ENCODE measurements at regions not wholly inside any gene's neighbourhood (a gene's known extent, or its start where the extent isn't known, plus 50 kb on each side); places are given as distances from the start of the nearest gene placed in this dataset.

- no TSS peak for BruUV-seq (replicated peaks)
- H3K4me2 ChIP-seq (ENCODE audit: low read length): no peak overlapping the region
- H3K4me1 ChIP-seq (ENCODE audit: insufficient read depth, low read length, poor library complexity, severe bottlenecking): no peaks in the 10 kb centered on the region
- no peak overlapping the region for H2AFZ ChIP-seq (ENCODE audit: low read length)
- DNase-seq (ENCODE audit: low spot score): no peak
- intact Hi-C loops (cut with micrococcal nuclease; ENCODE audit: unreplicated experiment): no loop called here
- no peaks in the 10 kb centered on the region for H3K9me3 ChIP-seq (ENCODE audit: low read length)
- no peaks in the 10 kb centered on the region for H3K9me2 ChIP-seq (ENCODE audit: insufficient read depth, low read length)
- no peak for TF ChIP-seq EZH2phosphoT487 (IDR thresholded peaks at IDR 0.05; ENCODE audit: borderline replicate concordance, low read depth, low read length)
- TF ChIP-seq, protein P1, sequence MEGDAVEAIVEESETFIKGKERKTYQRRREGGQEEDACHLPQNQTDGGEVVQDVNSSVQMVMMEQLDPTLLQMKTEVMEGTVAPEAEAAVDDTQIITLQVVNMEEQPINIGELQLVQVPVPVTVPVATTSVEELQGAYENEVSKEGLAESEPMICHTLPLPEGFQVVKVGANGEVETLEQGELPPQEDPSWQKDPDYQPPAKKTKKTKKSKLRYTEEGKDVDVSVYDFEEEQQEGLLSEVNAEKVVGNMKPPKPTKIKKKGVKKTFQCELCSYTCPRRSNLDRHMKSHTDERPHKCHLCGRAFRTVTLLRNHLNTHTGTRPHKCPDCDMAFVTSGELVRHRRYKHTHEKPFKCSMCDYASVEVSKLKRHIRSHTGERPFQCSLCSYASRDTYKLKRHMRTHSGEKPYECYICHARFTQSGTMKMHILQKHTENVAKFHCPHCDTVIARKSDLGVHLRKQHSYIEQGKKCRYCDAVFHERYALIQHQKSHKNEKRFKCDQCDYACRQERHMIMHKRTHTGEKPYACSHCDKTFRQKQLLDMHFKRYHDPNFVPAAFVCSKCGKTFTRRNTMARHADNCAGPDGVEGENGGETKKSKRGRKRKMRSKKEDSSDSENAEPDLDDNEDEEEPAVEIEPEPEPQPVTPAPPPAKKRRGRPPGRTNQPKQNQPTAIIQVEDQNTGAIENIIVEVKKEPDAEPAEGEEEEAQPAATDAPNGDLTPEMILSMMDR (conservative IDR thresholded peaks at IDR 0.05; ENCODE audit: low read length): no peak
- no peaks in the 10 kb centered on the region for H3K36me3 ChIP-seq (ENCODE audit: insufficient read depth, low read length)
- no peaks in the 10 kb centered on the region for H3K79me2 ChIP-seq (ENCODE audit: insufficient read depth, low read depth, low read length)
- H3K4me3 ChIP-seq (ENCODE audit: low read depth, low read length, poor library complexity, severe bottlenecking): no peak overlapping the region
- no peaks in the 10 kb centered on the region for H4K20me1 ChIP-seq (ENCODE audit: insufficient read depth, low read length)
- H3K27ac ChIP-seq (ENCODE audit: low read depth, low read length, poor library complexity, severe bottlenecking): no peak overlapping the region
- POLR2A ChIA-PET: interaction anchor here (0.6 kb wide), 1 partner anchor 31 kb away, joined by 3 read pairs; no protein-coding TSS in a partner anchor
- CTCF ChIA-PET (ENCODE audit: unreplicated experiment): no interaction called here
These were observed 1228.3 kb upstream of the WWC1 start for GRCh38 chr5:167063116-167063515.

- TF ChIP-seq, protein P1 (conservative IDR thresholded peaks at IDR 0.05; ENCODE audit: low read length): no peak
- no peak for TF ChIP-seq EZH2phosphoT487 (IDR thresholded peaks at IDR 0.05; ENCODE audit: borderline replicate concordance, low read depth, low read length)
- BruUV-seq (replicated peaks): no TSS peak
- Histone ChIP-seq H3K27ac (ENCODE audit: low read depth, low read length, poor library complexity, severe bottlenecking) (no peak overlapping the region), H3K79me2 (ENCODE audit: insufficient read depth, low read depth, low read length) (no peaks in the 10 kb centered on the region), H3K36me3 (ENCODE audit: insufficient read depth, low read length) (no peaks in the 10 kb centered on the region), H3K4me3 (ENCODE audit: low read depth, low read length, poor library complexity, severe bottlenecking) (no peak overlapping the region), H3K4me2 (ENCODE audit: low read length) (no peak overlapping the region), H4K20me1 (ENCODE audit: insufficient read depth, low read length) (no peaks in the 10 kb centered on the region), H3K9me2 (ENCODE audit: insufficient read depth, low read length) (no peaks in the 10 kb centered on the region), H3K4me1 (ENCODE audit: insufficient read depth, low read length, poor library complexity, severe bottlenecking) (no peaks in the 10 kb centered on the region), H3K9me3 (ENCODE audit: low read length) (no peaks in the 10 kb centered on the region), H2AFZ (ENCODE audit: low read length) (no peak overlapping the region)
- intact Hi-C loops (cut with micrococcal nuclease; ENCODE audit: unreplicated experiment): no loop called here
- CTCF ChIA-PET (ENCODE audit: unreplicated experiment): no interaction called here
- POLR2A ChIA-PET: interaction anchor here (0.5 kb wide), 1 partner anchor 510 kb away, joined by 5 read pairs; no protein-coding TSS in a partner anchor
- no peak for DNase-seq (ENCODE audit: low spot score)
These were observed 1227.7 kb upstream of the WWC1 start for GRCh38 chr5:167063788-167064187.

- POLR2A ChIA-PET: interaction anchor here (0.5 to 1.5 kb wide), 3 partner anchors 10 to 509 kb away, joined by 3 to 5 read pairs (median 4); no protein-coding TSS in a partner anchor
- intact Hi-C loops (cut with micrococcal nuclease; ENCODE audit: unreplicated experiment): no loop called here
- Histone ChIP-seq H3K9me3 (ENCODE audit: low read length) (no peaks in the 10 kb centered on the region), H2AFZ (ENCODE audit: low read length) (no peak overlapping the region), H3K4me2 (ENCODE audit: low read length) (no peak overlapping the region), H3K4me3 (ENCODE audit: low read depth, low read length, poor library complexity, severe bottlenecking) (no peak overlapping the region), H3K4me1 (ENCODE audit: insufficient read depth, low read length, poor library complexity, severe bottlenecking) (no peaks in the 10 kb centered on the region), H4K20me1 (ENCODE audit: insufficient read depth, low read length) (no peaks in the 10 kb centered on the region), H3K9me2 (ENCODE audit: insufficient read depth, low read length) (no peaks in the 10 kb centered on the region), H3K36me3 (ENCODE audit: insufficient read depth, low read length) (no peaks in the 10 kb centered on the region), H3K79me2 (ENCODE audit: insufficient read depth, low read depth, low read length) (no peaks in the 10 kb centered on the region), H3K27ac (ENCODE audit: low read depth, low read length, poor library complexity, severe bottlenecking) (no peak overlapping the region)
- CTCF ChIA-PET (ENCODE audit: unreplicated experiment): no interaction called here
- TF ChIP-seq, protein P1 (conservative IDR thresholded peaks at IDR 0.05; ENCODE audit: low read length): no peak
- TF ChIP-seq EZH2phosphoT487 (IDR thresholded peaks at IDR 0.05; ENCODE audit: borderline replicate concordance, low read depth, low read length): no peak
- no peak for DNase-seq (ENCODE audit: low spot score)
- no TSS peak for BruUV-seq (replicated peaks)
These were observed 1227.2 kb upstream of the WWC1 start for GRCh38 chr5:167064198-167064776.
